ENCODE measurements at regions not wholly inside any gene's neighbourhood (a gene's known extent, or its start where the extent isn't known, plus 50 kb on each side); places are given as distances from the start of the nearest gene placed in this dataset.

GRCh38 chr13:34021619-34022018, 203.7 kb downstream of the RFC3 start:
- Histone ChIP-seq H2AFZ (ENCODE audit: low read length) (no peak overlapping the region), H3F3A (ENCODE audit: low read depth) (no peaks in the 10 kb centered on the region)

GRCh38 chr13:34025746-34026145, 207.8 kb downstream of the RFC3 start:
- TF ChIP-seq EZH2phosphoT487 (IDR thresholded peaks at IDR 0.05; ENCODE audit: borderline replicate concordance) = no peak
- TF ChIP-seq, protein P1, sequence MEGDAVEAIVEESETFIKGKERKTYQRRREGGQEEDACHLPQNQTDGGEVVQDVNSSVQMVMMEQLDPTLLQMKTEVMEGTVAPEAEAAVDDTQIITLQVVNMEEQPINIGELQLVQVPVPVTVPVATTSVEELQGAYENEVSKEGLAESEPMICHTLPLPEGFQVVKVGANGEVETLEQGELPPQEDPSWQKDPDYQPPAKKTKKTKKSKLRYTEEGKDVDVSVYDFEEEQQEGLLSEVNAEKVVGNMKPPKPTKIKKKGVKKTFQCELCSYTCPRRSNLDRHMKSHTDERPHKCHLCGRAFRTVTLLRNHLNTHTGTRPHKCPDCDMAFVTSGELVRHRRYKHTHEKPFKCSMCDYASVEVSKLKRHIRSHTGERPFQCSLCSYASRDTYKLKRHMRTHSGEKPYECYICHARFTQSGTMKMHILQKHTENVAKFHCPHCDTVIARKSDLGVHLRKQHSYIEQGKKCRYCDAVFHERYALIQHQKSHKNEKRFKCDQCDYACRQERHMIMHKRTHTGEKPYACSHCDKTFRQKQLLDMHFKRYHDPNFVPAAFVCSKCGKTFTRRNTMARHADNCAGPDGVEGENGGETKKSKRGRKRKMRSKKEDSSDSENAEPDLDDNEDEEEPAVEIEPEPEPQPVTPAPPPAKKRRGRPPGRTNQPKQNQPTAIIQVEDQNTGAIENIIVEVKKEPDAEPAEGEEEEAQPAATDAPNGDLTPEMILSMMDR (conservative IDR thresholded peaks at IDR 0.05; ENCODE audit: low read length) = no peak
- H3K4me2 ChIP-seq (ENCODE audit: low read depth, low read length, poor library complexity, severe bottlenecking) = no peak overlapping the region
- H3K9me3 ChIP-seq (ENCODE audit: insufficient read depth, low read depth, low read length) = peaks cover 4% of the 10 kb centered on the region; the same call in 1 of the 2 replicates
- H2AFZ ChIP-seq (ENCODE audit: low read length) = no peak overlapping the region
- H3K79me2 ChIP-seq (ENCODE audit: insufficient read depth, low read length) = no peaks in the 10 kb centered on the region
- no peaks in the 10 kb centered on the region for H3F3A ChIP-seq (ENCODE audit: low read depth)
- H4K20me1 ChIP-seq (ENCODE audit: insufficient read depth, low read length, poor library complexity, severe bottlenecking) = no peaks in the 10 kb centered on the region
- no peaks in the 10 kb centered on the region for H3K4me1 ChIP-seq (ENCODE audit: insufficient read depth, low read length, poor library complexity, severe bottlenecking)
- no peaks in the 10 kb centered on the region for H3K36me3 ChIP-seq (ENCODE audit: insufficient read depth, low read length)
- no peaks in the 10 kb centered on the region for H3K27me3 ChIP-seq (ENCODE audit: insufficient read depth, low read length, poor library complexity, severe bottlenecking)
- H3K9ac ChIP-seq (ENCODE audit: low read depth, low read length, poor library complexity, severe bottlenecking) = no peak overlapping the region
- no peaks in the 10 kb centered on the region for H3K9me2 ChIP-seq (replicated peaks; ENCODE audit: low read depth, low read length)
- no peak overlapping the region for H3K4me3 ChIP-seq (ENCODE audit: low read length, poor library complexity, severe bottlenecking)

More at GRCh38 chr13:34021619-34022018, 203.7 kb downstream of the RFC3 start:
- no peak overlapping the region for H3K9ac ChIP-seq (ENCODE audit: low read depth, low read length, poor library complexity, severe bottlenecking)
- no peaks in the 10 kb centered on the region for H4K20me1 ChIP-seq (ENCODE audit: insufficient read depth, low read length, poor library complexity, severe bottlenecking)
- no peaks in the 10 kb centered on the region for H3K9me2 ChIP-seq (replicated peaks; ENCODE audit: low read depth, low read length)
- H3K36me3 ChIP-seq (ENCODE audit: insufficient read depth, low read length) = no peaks in the 10 kb centered on the region
- H3K9me3 ChIP-seq (ENCODE audit: insufficient read depth, low read depth, low read length) = peaks cover 4% of the 10 kb centered on the region; the same call in 1 of the 2 replicates
- no peak for TF ChIP-seq EZH2phosphoT487 (IDR thresholded peaks at IDR 0.05; ENCODE audit: borderline replicate concordance)
- TF ChIP-seq, protein P1 (conservative IDR thresholded peaks at IDR 0.05; ENCODE audit: low read length) = no peak
- no peaks in the 10 kb centered on the region for H3K27me3 ChIP-seq (ENCODE audit: insufficient read depth, low read length, poor library complexity, severe bottlenecking)
- no peaks in the 10 kb centered on the region for H3K4me1 ChIP-seq (ENCODE audit: insufficient read depth, low read length, poor library complexity, severe bottlenecking)
- no peak overlapping the region for H3K4me3 ChIP-seq (ENCODE audit: low read length, poor library complexity, severe bottlenecking)
- no peak overlapping the region for H3K4me2 ChIP-seq (ENCODE audit: low read depth, low read length, poor library complexity, severe bottlenecking)
- no peaks in the 10 kb centered on the region for H3K79me2 ChIP-seq (ENCODE audit: insufficient read depth, low read length)

DNA sequence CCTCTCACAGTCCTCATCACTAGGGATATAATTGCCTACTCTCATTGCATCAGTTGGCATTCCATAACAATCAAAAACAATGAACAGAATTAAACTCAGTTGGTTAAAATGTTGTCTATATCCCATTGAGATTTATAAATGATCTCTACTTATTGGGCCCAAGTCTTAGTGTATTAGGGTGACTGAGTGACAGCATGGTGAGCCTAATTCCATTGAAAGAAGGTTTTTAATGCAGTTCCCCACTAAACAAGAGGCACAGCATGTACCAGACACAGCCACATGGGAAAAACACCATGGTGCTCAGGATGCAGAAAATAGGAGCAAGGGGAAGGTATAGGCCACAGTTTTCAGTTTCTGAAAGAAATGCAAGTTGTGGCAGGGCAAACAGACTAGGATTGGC, 208.4 kb downstream of the RFC3 start:
- TF ChIP-seq, protein P1 (conservative IDR thresholded peaks at IDR 0.05; ENCODE audit: low read length) = no peak
- no peak for TF ChIP-seq EZH2phosphoT487 (IDR thresholded peaks at IDR 0.05; ENCODE audit: borderline replicate concordance)
- Histone ChIP-seq H4K20me1 (ENCODE audit: insufficient read depth, low read length, poor library complexity, severe bottlenecking) (no peaks in the 10 kb centered on the region), H3K9me3 (ENCODE audit: insufficient read depth, low read depth, low read length) (peaks cover 2% of the 10 kb centered on the region; the same call in 1 of the 2 replicates), H3K4me3 (ENCODE audit: low read length, poor library complexity, severe bottlenecking) (no peak overlapping the region), H3K36me3 (ENCODE audit: insufficient read depth, low read length) (no peaks in the 10 kb centered on the region), H3K4me2 (ENCODE audit: low read depth, low read length, poor library complexity, severe bottlenecking) (no peak overlapping the region), H3K27me3 (ENCODE audit: insufficient read depth, low read length, poor library complexity, severe bottlenecking) (no peaks in the 10 kb centered on the region), H3K9me2 (replicated peaks; ENCODE audit: low read depth, low read length) (no peaks in the 10 kb centered on the region), H2AFZ (ENCODE audit: low read length) (no peak overlapping the region), H3K9ac (ENCODE audit: low read depth, low read length, poor library complexity, severe bottlenecking) (no peak overlapping the region), H3F3A (ENCODE audit: low read depth) (no peaks in the 10 kb centered on the region), H3K79me2 (ENCODE audit: insufficient read depth, low read length) (no peaks in the 10 kb centered on the region), H3K4me1 (ENCODE audit: insufficient read depth, low read length, poor library complexity, severe bottlenecking) (no peaks in the 10 kb centered on the region)
